RPMI7951 (cell line): ENCODE measurements at regions not wholly inside any gene's neighbourhood (a gene's known extent, or its start where the extent isn't known, plus 50 kb on each side); places are given as distances from the start of the nearest gene placed in this dataset.

ENCODE experiments used
- DNase-seq: peaks from one replicate; pipeline ENCODE4 v3.0.0-alpha.2; 2012; ENCODE audit warnings: low read depth

- DNase-seq: peak; percentile 75
Observed at GRCh38 chr6:81865712-81866111, 113.2 kb upstream of the TENT5A start.

- no peak for DNase-seq
Observed at GRCh38 chr6:81864124-81864523, 111.6 kb upstream of the TENT5A start.

- DNase-seq: no peak
Observed at GRCh38 chr6:81863123-81863522, 110.6 kb upstream of the TENT5A start.

GRCh38 chr6:81861281-81861680, 108.8 kb upstream of the TENT5A start:
- no peak for DNase-seq

GRCh38 chr6:81859884-81860283, 107.4 kb upstream of the TENT5A start:
- no peak for DNase-seq

- DNase-seq: no peak
Observed at GRCh38 chr6:81857812-81858211, 105.3 kb upstream of the TENT5A start.

GRCh38 chr6:81856872-81857271, 104.4 kb upstream of the TENT5A start:
- no peak for DNase-seq

- DNase-seq: no peak
Observed at GRCh38 chr6:81854474-81854873, 102.0 kb upstream of the TENT5A start.

- no peak for DNase-seq
Observed at GRCh38 chr6:81853975-81854374, 101.5 kb upstream of the TENT5A start.

- no peak for DNase-seq
Observed at GRCh38 chr6:81849248-81849647, 96.8 kb upstream of the TENT5A start.

- no peak for DNase-seq
Observed at GRCh38 chr6:81847866-81848265, 95.4 kb upstream of the TENT5A start.

- DNase-seq: no peak
Observed at GRCh38 chr6:81844686-81845085, 92.2 kb upstream of the TENT5A start.

GRCh38 chr6:81843302-81843701, 90.8 kb upstream of the TENT5A start:
- no peak for DNase-seq

- no peak for DNase-seq
Observed at GRCh38 chr6:81842254-81842653, 89.8 kb upstream of the TENT5A start.

GRCh38 chr6:81838724-81839426, 86.4 kb upstream of the TENT5A start:
- peak; percentile 6 for DNase-seq

GRCh38 chr6:81838031-81838430, 85.5 kb upstream of the TENT5A start:
- DNase-seq: no peak

- peak; percentile 81 for DNase-seq
Observed at GRCh38 chr6:81834141-81834681, 81.7 kb upstream of the TENT5A start.

GRCh38 chr6:81832304-81832703, 79.8 kb upstream of the TENT5A start:
- no peak for DNase-seq

- DNase-seq: no peak
Observed at GRCh38 chr6:81831274-81831673, 78.8 kb upstream of the TENT5A start.

- DNase-seq: no peak
Observed at GRCh38 chr6:81826784-81827183, 74.3 kb upstream of the TENT5A start.

GRCh38 chr6:81822568-81822967, 70.1 kb upstream of the TENT5A start:
- no peak for DNase-seq

GRCh38 chr6:81821449-81821848, 69.0 kb upstream of the TENT5A start:
- no peak for DNase-seq

GRCh38 chr6:81820980-81821379, 68.5 kb upstream of the TENT5A start:
- peak; percentile 6 for DNase-seq

- peak; percentile 5 for DNase-seq
Observed at GRCh38 chr6:81820422-81820821, 67.9 kb upstream of the TENT5A start.
